ENCODE measurements at regions not wholly inside any gene's neighbourhood (a gene's known extent, or its start where the extent isn't known, plus 50 kb on each side); places are given as distances from the start of the nearest gene placed in this dataset.

DNA sequence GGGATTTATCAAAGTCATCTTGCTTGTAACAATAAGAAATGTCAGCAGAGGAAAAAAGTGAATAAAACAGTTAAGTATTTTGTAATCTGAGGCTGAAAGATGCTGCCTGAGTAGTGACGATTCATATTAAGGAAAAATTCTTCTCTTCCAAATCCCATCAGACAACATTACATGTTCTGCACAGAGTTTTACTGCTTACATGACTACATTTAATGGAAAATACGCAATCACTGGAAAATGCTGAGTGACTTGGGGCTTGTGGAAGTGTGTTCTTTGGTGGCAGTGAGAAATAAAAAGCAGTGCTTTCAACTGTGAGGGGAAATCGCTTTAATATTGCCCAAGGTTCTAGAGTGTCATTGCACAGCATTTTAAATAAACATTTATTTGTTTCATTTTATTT lies 1025.2 kb upstream of the GOT2 start:
- TF ChIP-seq, protein P1, sequence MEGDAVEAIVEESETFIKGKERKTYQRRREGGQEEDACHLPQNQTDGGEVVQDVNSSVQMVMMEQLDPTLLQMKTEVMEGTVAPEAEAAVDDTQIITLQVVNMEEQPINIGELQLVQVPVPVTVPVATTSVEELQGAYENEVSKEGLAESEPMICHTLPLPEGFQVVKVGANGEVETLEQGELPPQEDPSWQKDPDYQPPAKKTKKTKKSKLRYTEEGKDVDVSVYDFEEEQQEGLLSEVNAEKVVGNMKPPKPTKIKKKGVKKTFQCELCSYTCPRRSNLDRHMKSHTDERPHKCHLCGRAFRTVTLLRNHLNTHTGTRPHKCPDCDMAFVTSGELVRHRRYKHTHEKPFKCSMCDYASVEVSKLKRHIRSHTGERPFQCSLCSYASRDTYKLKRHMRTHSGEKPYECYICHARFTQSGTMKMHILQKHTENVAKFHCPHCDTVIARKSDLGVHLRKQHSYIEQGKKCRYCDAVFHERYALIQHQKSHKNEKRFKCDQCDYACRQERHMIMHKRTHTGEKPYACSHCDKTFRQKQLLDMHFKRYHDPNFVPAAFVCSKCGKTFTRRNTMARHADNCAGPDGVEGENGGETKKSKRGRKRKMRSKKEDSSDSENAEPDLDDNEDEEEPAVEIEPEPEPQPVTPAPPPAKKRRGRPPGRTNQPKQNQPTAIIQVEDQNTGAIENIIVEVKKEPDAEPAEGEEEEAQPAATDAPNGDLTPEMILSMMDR (IDR thresholded peaks at IDR 0.05; ENCODE audit: borderline replicate concordance, insufficient read depth, low read depth, low read length), result no peak
- no peak overlapping the region for H3K4me3 ChIP-seq (ENCODE audit: low read depth, low read length)

DNA sequence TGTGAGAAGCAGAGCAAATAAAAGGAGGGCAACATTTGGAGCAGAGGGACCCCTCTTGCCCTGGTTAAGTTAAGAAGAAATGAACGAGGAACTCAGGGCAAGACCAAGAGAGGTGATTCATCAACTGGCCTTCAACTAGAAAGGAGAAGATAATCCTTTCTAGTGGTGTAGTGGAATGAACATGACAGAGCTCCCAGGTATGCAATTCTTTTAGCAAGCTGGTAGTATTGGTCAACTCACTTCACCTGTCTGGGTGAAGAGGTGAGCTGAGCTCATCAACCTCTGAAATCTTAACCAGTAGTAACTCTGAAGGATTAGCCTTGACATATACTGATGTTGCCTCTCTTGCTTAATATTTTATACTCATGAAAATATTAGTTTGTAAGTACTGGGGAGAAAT lies 1024.7 kb upstream of the GOT2 start:
- no peak overlapping the region for H3K4me3 ChIP-seq (ENCODE audit: low read depth, low read length)
- TF ChIP-seq, protein P1 (IDR thresholded peaks at IDR 0.05; ENCODE audit: borderline replicate concordance, insufficient read depth, low read depth, low read length), result no peak

DNA sequence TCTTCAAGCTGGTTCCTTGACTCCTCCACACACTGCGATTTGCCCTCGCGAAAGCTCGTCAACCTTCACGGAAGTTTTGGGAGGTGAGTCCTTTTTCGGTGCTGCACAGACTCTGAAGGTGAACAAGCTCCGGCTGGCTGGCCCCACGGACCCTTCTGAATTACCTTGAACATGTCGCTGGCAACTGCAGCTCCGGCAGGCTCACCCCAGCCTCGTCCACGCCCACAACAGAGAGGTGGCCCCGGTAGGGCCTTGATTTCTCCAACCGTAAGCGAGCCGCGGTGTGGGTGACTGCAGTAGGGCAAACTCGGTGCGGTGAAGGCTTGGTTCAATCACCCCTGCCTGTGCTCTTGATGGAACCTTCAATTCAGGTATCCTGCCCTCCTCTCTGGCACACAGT lies 1020.7 kb upstream of the GOT2 start:
- H3K4me3 ChIP-seq (ENCODE audit: low read depth, low read length), result no peak overlapping the region
- TF ChIP-seq, protein P1 (IDR thresholded peaks at IDR 0.05; ENCODE audit: borderline replicate concordance, insufficient read depth, low read depth, low read length), result no peak

DNA sequence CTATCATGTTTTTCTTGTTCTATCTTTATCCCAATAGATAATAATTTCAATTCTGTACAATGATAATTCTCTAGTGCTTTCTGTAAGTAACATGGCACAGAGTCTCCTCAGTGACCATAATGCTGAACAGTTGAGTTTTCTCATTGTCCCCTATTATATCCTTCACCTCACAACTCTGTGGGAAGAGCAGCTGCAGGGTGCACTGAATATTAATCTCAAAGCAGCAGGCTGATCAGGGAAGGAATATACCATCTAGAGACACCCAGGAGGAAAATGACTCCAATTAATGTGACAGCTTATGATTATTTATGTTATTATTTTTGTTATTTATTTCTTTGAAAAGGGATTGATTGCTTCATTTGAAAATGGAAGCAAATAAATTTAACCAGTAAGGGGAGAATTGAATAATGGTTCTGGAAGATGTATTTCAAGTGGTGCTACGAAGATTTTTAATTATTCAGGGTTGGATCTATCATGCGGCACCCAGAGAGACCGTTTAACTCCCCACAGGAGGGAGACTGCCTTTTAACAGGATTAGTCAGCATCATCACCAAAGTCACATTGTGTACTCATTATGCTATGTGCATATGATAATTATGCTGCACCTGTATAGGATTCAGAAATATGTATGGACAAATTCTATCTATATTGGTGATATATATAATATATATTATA lies 1015.7 kb upstream of the GOT2 start:
- no peak overlapping the region for H3K4me3 ChIP-seq (ENCODE audit: low read depth, low read length)
- TF ChIP-seq, protein P1 (IDR thresholded peaks at IDR 0.05; ENCODE audit: borderline replicate concordance, insufficient read depth, low read depth, low read length), result no peak

DNA sequence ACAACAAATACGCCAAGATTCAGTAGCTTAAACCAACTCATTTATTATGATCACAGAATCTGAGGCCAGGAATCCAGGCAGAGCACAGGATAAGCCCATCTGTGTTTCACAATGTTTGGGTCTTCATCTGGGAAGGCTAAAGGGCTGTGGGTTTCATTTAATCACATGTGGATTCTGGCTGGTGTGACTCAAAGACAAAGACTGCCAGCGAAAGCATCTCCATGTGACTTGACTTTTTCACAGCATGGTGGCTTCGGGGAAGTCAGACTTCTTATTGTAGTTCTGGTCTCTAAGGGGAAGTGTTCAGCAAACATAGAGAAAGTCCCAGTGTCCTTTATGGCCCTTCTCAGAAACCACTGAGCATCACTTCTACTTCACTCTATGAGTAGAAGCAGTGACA lies 1014.4 kb upstream of the GOT2 start:
- H3K4me3 ChIP-seq (ENCODE audit: low read depth, low read length), result no peak overlapping the region
- TF ChIP-seq, protein P1 (IDR thresholded peaks at IDR 0.05; ENCODE audit: borderline replicate concordance, insufficient read depth, low read depth, low read length), result no peak

DNA sequence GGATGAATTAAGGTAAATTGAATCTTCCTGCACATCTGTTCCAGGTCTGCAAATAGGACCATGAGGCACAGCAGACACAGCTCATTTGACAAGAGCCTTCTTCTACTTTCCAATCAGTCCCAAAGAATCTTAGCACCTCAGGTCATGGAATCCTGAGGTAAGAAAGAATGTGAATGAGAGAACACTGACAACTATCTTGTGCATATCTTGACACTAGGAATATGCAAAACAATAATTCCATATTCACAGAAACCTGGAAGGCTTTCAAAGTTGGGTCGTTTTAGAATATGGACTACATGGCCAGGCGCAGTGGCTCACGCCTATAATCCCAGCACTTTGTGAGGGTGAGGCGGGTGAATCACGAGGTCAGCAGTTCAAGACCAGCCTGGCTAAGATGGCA lies 1009.4 kb upstream of the GOT2 start:
- TF ChIP-seq, protein P1 (IDR thresholded peaks at IDR 0.05; ENCODE audit: borderline replicate concordance, insufficient read depth, low read depth, low read length), result no peak
- no peak overlapping the region for H3K4me3 ChIP-seq (ENCODE audit: low read depth, low read length)

DNA sequence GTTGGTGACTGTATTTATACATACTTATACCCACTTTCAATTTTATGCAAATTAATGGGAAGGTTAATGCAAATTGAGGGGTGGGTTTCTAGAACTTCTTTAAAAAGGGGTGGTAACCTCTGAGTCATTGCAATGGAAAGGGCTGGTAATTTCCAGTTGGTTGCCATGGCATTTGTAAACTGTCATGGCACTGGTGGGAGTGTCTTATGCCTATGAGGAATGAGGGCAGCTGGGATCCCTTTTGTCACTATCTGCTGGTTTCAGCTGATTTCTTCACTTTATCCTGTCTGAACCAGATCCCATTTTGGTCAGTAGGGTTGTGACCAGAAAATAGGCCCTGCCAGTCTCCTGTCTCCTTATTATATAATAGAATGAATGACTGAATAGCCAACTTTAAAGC lies 1006.7 kb upstream of the GOT2 start:
- TF ChIP-seq, protein P1 (IDR thresholded peaks at IDR 0.05; ENCODE audit: borderline replicate concordance, insufficient read depth, low read depth, low read length), result no peak
- no peak overlapping the region for H3K4me3 ChIP-seq (ENCODE audit: low read depth, low read length)
